ENCODE measurements at regions not wholly inside any gene's neighbourhood (a gene's known extent, or its start where the extent isn't known, plus 50 kb on each side); places are given as distances from the start of the nearest gene placed in this dataset.

- DNase-seq, result no peak
Measured at GRCh38 chr3:140748-141330, 55.7 kb upstream of the CHL1 start.
